Effector memory CD8-positive, alpha-beta T cell (primary cell): ENCODE measurements at regions not wholly inside any gene's neighbourhood (a gene's known extent, or its start where the extent isn't known, plus 50 kb on each side); places are given as distances from the start of the nearest gene placed in this dataset.

Experiments used
- ATAC-seq: fragments of 150-1000 bp; cut with Tn5 transposase; replicated peaks from 2 replicates; pipeline ENCODE4 v1.10.0; 2021; ENCODE audit warnings: mild to moderate bottlenecking, moderate library complexity
- DNase-seq, 3 experiments: peaks; one replicate each; pipeline ENCODE4 v3.0.0; 2021
- H3K27ac Mint-ChIP-seq, 2 donors: one replicate each; pipeline ENCODE4 v1.8.0; 2022; ENCODE audit warnings: mild to moderate bottlenecking in 2 of 2, mixed read lengths in 2 of 2, moderate library complexity in 2 of 2
- H3K27me3 Mint-ChIP-seq, 2 donors: one replicate each; pipeline ENCODE4 v1.8.0; 2022; ENCODE audit warnings: mixed read lengths in 2 of 2
- H3K36me3 Mint-ChIP-seq: one replicate; pipeline ENCODE4 v1.8.0; 2022; ENCODE audit warnings: mild to moderate bottlenecking, moderate library complexity, mixed read lengths; ENCODE audit not compliant: insufficient read depth
- H3K4me1 Mint-ChIP-seq, 2 donors: one replicate each; pipeline ENCODE4 v1.8.0; 2022; ENCODE audit warnings: low read depth in 2 of 2, mixed read lengths in 2 of 2
- H3K4me3 Mint-ChIP-seq, 2 donors: one replicate each; pipeline ENCODE4 v1.8.0; 2022; ENCODE audit warnings: mild to moderate bottlenecking in 2 of 2, mixed read lengths in 2 of 2, moderate library complexity in 2 of 2
- H3K9me3 Mint-ChIP-seq, 2 donors: one replicate each; pipeline ENCODE4 v1.8.0; 2022; ENCODE audit warnings: mixed read lengths in 2 of 2

DNA sequence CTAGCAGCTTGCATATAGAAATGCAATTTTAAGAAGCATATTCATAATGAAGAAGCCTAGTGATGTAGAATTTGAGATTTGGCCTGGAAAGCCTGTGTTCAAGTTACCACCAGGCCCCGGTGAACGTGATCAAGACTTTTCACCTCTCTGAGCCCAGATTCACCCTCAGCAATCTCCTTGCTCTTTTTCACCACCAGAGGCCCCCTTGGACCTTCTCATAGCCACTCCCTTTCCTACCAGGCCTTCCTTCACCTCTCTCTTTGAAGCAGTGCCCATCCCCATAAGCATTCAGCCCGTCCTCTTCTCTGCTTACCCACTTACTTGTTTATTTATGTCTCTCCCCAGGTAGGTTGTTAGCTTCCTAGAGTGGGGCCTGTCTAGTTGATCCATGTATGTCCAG lies 1280.9 kb downstream of the AACS start:
- H3K9me3 Mint-ChIP-seq: peaks cover 0 to 6% of the 10 kb centered on the region in 2 donors
- no peak for DNase-seq
- H3K27ac Mint-ChIP-seq: no peak overlapping the region
- no peaks in the 10 kb centered on the region for H3K4me1 Mint-ChIP-seq
- ATAC-seq: no peak
- H3K36me3 Mint-ChIP-seq: no peaks in the 10 kb centered on the region
- H3K27me3 Mint-ChIP-seq: no peaks in the 10 kb centered on the region
- no peak overlapping the region for H3K4me3 Mint-ChIP-seq

DNA sequence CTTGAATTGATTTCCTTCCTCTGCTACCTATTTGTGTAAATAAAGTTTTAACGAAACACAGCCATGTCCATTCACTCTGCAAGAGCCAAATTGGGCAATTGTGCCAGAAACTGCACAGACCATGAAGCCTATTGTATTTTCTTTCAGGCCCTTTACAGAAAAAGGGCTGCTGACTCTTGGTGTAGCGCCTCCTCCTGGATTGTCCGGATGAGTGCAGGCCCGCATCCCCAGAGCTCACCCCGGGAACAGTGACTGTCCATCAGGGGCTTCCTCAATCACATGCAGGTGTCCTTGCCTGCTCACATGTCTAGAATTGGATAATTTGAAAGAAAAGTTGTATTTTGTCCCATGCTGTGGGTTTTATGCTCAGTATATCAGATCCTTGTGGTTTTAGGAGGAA lies 1282.2 kb downstream of the AACS start:
- DNase-seq: no peak
- no peak overlapping the region for H3K4me3 Mint-ChIP-seq
- no peak overlapping the region for H3K27ac Mint-ChIP-seq
- no peak for ATAC-seq
- H3K36me3 Mint-ChIP-seq: no peaks in the 10 kb centered on the region
- no peaks in the 10 kb centered on the region for H3K27me3 Mint-ChIP-seq
- H3K9me3 Mint-ChIP-seq: peaks cover 0 to 6% of the 10 kb centered on the region in 2 donors
- no peaks in the 10 kb centered on the region for H3K4me1 Mint-ChIP-seq

DNA sequence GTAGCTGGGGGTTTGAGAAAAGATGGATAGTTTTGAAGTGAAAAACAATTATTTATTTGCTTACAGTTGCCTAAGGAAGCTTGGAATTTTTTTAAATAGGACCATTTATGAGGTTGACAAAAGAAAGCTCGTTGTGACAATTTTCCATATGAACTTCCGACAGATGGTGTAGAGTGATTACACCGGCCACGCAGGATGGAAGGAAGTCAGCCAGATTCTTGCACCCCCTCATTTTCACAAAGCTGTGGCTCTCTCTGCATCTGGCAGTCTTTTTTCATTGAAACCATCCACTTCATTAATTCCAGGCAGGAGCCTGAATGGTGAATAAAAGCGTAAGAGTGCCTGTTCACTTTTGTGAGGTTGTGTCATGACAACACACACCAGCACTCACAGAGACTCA lies 1284.1 kb downstream of the AACS start:
- Mint-ChIP-seq H3K4me3 (no peak overlapping the region), H3K27ac (no peak overlapping the region), H3K4me1 (no peaks in the 10 kb centered on the region), H3K27me3 (no peaks in the 10 kb centered on the region), H3K9me3 (peaks cover 0 to 6% of the 10 kb centered on the region in 2 donors), H3K36me3 (no peaks in the 10 kb centered on the region)
- ATAC-seq: no peak
- DNase-seq: no peak

DNA sequence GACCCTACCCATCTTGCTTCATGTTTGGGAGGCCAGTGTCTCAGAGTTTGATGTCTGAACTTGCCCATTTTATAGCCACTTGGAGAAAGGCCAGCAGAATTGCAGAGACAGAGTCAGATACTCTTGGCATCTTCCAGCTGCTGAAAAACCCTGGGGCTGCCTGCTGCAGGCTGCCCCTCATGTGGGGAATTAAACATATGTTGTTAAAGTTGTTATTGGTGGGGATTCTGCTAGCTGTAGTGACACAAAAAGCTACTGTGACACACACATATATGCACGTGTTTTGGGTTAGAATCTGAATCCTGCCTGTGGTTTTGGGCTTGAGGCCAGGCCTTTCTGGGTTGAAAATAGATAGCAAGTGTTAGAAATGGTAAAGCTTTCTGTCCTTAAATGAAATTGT lies 1288.4 kb downstream of the AACS start:
- Mint-ChIP-seq H3K4me3 (no peak overlapping the region), H3K9me3 (peaks cover 0 to 2% of the 10 kb centered on the region in 2 donors), H3K27me3 (no peaks in the 10 kb centered on the region), H3K36me3 (no peaks in the 10 kb centered on the region), H3K4me1 (no peaks in the 10 kb centered on the region), H3K27ac (no peak overlapping the region)
- ATAC-seq (no peak), DNase-seq (no peak)

DNA sequence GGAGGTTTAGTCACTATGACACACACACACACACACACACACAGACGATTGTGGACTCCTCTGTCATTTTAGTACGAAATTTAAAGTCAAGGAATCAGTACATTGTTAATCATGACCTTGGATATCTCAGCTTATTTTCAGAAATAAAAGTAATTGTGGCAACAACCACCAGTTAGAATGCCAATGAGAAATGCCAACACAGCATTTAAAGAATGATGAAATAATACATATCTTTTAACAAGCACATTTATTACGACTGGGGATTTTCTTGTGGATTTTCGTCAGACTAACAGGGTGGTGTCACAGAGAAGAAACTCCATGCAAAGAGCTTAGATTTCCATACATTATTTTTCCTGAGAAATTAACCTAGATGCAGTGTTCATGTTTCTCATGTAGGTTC lies 1289.4 kb downstream of the AACS start:
- Mint-ChIP-seq H3K36me3 (no peaks in the 10 kb centered on the region), H3K4me1 (no peaks in the 10 kb centered on the region), H3K27me3 (no peaks in the 10 kb centered on the region), H3K4me3 (no peak overlapping the region), H3K27ac (no peak overlapping the region), H3K9me3 (peaks cover 0 to 6% of the 10 kb centered on the region in 2 donors)
- DNase-seq (no peak), ATAC-seq (no peak)

DNA sequence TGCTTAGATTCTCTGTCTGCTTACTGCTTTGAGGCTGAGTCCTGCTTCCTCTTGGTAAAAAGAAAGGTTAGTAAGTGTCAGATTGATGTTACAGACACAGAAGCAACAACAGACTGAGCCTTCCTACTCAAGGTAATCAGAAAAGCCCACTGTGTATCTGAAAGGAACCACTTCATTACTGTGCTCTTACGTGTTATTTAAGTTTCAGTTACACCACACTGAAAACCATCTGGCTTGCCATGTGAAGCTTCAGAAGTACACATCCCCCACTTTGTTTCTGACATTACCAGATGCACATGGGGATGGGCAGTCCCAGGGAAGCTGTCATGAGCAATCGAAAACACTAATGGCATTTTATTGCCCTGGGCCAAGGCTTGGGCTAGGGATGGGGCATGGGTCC lies 1290.1 kb downstream of the AACS start:
- ATAC-seq: no peak
- DNase-seq: no peak
- Mint-ChIP-seq H3K4me1 (no peaks in the 10 kb centered on the region), H3K4me3 (no peak overlapping the region), H3K9me3 (peaks cover 0 to 6% of the 10 kb centered on the region in 2 donors), H3K27me3 (no peaks in the 10 kb centered on the region), H3K36me3 (no peaks in the 10 kb centered on the region), H3K27ac (no peak overlapping the region)

DNA sequence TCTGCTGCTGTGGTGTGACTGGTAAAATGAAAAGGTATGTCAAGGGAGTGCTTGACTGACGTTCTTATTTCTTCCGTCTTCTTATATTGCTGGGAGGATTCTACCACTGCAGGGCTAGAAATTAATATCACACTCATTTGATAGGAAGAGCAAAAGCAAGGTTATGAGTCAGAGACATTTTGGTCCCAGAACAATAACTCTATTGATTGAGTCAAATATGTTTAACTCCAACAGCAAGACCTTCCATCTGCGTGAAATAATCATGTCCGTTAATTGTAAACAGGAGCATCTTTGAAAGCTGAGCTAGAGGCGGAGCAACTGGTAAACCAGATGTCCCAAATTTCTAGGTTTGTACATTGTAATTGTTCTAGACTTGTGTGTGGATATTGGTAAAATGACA lies 1293.6 kb downstream of the AACS start:
- ATAC-seq: no peak
- no peaks in the 10 kb centered on the region for H3K4me1 Mint-ChIP-seq
- DNase-seq: no peak
- H3K27ac Mint-ChIP-seq: no peak overlapping the region
- H3K36me3 Mint-ChIP-seq: no peaks in the 10 kb centered on the region
- H3K27me3 Mint-ChIP-seq: no peaks in the 10 kb centered on the region
- H3K4me3 Mint-ChIP-seq: no peak overlapping the region
- peaks cover 6 to 8% of the 10 kb centered on the region in 2 donors for H3K9me3 Mint-ChIP-seq

DNA sequence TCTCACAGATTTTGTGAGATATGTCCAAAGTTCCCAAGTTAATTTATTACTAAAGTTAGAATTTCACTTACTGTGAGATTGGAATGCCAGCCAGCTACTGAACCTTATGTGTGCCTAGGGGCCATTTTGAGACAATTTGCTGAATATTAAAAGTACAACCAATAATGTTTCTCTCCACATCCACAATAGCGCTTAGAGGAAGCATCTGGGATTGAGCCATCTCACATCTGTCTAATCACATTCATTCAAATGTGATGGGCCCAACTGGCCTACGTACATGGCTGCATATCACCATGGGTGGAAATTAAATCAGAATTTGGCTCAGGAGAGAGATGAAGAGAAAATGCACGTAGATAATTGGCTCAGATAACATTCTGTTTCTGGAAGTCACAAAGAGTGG lies 1294.0 kb downstream of the AACS start:
- no peaks in the 10 kb centered on the region for H3K4me1 Mint-ChIP-seq
- peaks cover 6 to 8% of the 10 kb centered on the region in 2 donors for H3K9me3 Mint-ChIP-seq
- ATAC-seq (no peak), DNase-seq (no peak)
- H3K27me3 Mint-ChIP-seq: no peaks in the 10 kb centered on the region
- no peak overlapping the region for H3K4me3 Mint-ChIP-seq
- no peak overlapping the region for H3K27ac Mint-ChIP-seq
- H3K36me3 Mint-ChIP-seq: no peaks in the 10 kb centered on the region

DNA sequence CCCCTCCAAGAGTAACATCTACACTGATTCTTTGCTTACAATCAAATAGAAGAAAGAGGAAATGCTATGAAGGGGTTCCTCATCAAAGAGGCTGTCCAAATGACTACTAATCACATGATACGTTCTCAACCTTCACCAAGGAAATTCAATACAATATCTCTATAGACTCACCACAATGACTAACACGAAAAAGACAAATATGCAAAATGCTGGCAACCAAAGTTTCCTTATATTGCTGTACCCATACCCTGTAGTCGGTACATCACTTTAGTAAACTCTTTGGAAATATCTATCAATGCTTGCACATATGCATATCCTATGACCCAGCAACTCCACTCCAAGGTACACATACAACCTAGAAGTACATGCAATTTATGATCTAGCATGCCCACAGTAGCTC lies 1296.6 kb downstream of the AACS start:
- ATAC-seq (no peak), DNase-seq (no peak)
- Mint-ChIP-seq H3K27me3 (no peaks in the 10 kb centered on the region), H3K9me3 (peaks cover 6 to 8% of the 10 kb centered on the region in 2 donors), H3K36me3 (no peaks in the 10 kb centered on the region), H3K27ac (no peak overlapping the region), H3K4me1 (no peaks in the 10 kb centered on the region), H3K4me3 (no peak overlapping the region)

DNA sequence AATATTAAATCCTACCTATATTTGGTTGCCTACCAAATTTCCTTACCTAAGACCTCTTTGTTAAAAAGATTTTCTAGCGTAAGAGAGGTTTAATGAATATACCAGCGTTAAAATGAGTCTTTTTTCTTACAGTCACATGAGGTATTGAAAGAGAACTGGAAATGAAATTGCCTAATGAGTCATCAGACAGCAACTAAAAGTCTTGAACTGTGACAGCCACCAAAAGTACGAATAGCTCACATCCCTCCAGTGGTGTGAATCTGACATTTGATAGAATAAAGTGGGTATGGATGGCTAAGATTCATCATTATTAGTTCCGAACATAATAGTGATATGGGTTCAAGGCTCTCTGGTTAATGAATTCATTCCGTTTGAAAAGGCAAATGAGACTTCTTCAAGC lies 1297.3 kb downstream of the AACS start:
- no peaks in the 10 kb centered on the region for H3K4me1 Mint-ChIP-seq
- H3K36me3 Mint-ChIP-seq: no peaks in the 10 kb centered on the region
- no peak for ATAC-seq
- no peaks in the 10 kb centered on the region for H3K27me3 Mint-ChIP-seq
- no peak overlapping the region for H3K4me3 Mint-ChIP-seq
- H3K27ac Mint-ChIP-seq: no peak overlapping the region
- DNase-seq: no peak
- peaks cover 6 to 8% of the 10 kb centered on the region in 2 donors for H3K9me3 Mint-ChIP-seq

DNA sequence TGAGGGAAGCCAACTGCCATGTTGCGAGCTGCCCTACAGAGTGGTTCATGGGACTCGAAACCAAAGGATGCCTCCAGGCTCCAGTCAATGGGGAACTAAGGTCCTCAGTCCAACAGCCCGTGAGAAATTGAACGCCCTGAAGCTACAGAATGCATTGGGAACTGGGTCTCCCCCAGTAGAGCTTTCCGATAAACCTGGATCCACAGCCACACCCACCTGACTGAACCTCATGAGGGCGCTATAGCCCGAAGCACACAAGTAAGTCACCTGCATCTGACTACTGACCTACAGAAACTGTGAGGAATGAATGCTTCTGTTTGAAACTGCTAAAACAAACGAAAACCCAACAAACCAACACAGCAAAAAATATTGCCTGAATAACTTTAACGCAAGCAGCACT lies 1297.7 kb downstream of the AACS start:
- Mint-ChIP-seq H3K4me3 (no peak overlapping the region), H3K27me3 (no peaks in the 10 kb centered on the region), H3K27ac (no peak overlapping the region), H3K9me3 (peaks cover 8 to 10% of the 10 kb centered on the region in 2 donors), H3K4me1 (no peaks in the 10 kb centered on the region), H3K36me3 (no peaks in the 10 kb centered on the region)
- DNase-seq (no peak), ATAC-seq (no peak)

DNA sequence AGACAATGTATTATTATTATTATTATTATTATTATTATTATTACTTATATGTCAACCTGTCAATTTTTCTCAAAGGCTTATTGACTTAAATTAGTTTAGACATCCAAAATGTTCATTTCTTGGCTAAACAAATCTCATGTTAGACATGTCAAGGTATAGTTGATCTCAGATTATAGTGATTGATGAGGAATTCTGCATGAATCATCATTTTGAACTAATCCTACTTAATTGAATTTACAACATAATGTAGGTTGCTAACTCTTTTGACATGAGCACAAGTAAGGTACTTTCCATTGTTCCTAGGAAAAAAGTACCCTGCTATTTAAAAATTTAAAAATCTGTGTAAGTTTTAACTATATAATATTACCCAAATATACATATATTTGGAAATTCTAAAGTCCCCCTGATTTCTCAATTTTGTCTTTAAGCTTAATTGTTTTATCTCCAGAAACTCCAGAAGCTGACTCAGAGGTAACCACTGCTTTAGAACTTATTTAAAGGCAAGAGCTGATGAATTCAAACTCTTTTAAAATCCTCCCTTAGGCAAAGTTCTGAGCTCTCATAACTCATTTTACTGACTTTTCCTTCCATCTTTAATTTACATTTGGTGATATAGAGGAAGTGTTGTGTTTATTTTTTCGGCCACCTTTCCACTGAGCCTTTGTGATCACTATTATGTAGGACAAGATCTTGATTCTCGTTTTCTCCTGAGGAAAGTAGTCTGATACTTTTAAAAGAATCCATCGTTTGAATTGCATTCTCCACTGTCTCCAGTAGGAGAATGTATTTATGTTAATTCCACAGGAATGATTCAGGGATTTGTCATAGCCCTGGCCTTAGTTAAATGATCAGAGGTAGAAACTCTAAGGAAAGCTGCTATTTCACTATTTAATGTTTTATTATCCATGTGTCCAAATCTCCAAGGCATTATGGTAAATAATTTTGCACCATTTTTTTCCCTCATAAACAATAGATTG lies 1304.5 kb downstream of the AACS start:
- DNase-seq (no peak), ATAC-seq (no peak)
- Mint-ChIP-seq H3K4me3 (no peak overlapping the region), H3K4me1 (no peaks in the 10 kb centered on the region), H3K27ac (no peak overlapping the region), H3K36me3 (no peaks in the 10 kb centered on the region), H3K27me3 (no peaks in the 10 kb centered on the region), H3K9me3 (peaks cover 7 to 10% of the 10 kb centered on the region in 2 donors)

DNA sequence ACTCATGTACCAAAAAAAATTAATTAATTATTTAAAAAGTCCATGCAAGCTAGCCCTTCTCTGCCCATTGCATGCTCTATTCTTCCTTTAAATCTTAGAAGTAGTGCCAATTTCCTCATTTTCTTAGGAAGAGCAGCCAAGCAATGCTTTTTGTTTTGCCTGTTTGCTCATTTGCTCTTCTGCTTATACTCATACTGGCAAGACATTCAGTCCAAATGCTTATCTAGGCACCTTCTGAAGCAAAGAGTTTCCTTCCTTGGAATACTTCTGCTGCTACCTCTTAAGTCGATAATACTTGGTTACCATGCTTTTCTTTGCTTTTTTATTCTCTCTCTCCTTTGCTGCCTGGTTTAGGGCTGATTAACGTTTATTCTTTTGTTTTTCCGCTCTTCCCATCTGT lies 1318.3 kb downstream of the AACS start:
- Mint-ChIP-seq H3K9me3 (peaks cover 1 to 13% of the 10 kb centered on the region in 2 donors), H3K27ac (no peak overlapping the region), H3K4me1 (no peaks in the 10 kb centered on the region), H3K27me3 (peaks cover 0 to 10% of the 10 kb centered on the region in 2 donors), H3K36me3 (no peaks in the 10 kb centered on the region), H3K4me3 (no peak overlapping the region)
- DNase-seq: no peak
- ATAC-seq: no peak

DNA sequence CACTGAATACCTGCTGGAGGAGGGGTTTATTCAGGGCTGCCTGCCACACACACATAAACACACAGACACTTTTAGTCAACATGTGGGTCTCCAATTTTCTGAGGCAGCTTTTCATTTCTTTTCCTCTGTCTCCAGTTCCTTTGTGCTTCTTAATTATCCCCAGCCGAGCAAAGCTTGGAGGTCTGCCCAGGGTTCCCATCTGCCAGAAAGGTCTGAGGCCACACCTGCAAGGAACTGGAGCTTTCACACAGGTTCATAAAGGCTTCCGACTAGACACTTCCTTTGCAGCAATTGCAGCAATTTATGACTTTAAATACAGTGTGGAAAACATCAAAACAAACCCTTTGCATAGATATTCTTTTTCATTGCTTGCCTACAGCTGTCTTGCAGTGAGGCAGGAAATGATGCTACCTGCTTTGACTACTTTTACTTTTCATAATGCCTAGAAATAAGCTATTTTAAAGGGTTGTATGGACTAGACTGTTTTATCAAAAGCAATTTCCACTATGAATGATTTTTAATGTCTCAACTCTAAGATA lies 1318.9 kb downstream of the AACS start:
- H3K4me1 Mint-ChIP-seq: no peaks in the 10 kb centered on the region
- H3K36me3 Mint-ChIP-seq: no peaks in the 10 kb centered on the region
- H3K4me3 Mint-ChIP-seq: no peak overlapping the region
- peaks cover 1 to 13% of the 10 kb centered on the region in 2 donors for H3K9me3 Mint-ChIP-seq
- ATAC-seq (no peak), DNase-seq (no peak)
- H3K27ac Mint-ChIP-seq: no peak overlapping the region
- peaks cover 0 to 10% of the 10 kb centered on the region in 2 donors for H3K27me3 Mint-ChIP-seq
